A673 (cell line): ENCODE measurements at regions not wholly inside any gene's neighbourhood (a gene's known extent, or its start where the extent isn't known, plus 50 kb on each side); places are given as distances from the start of the nearest gene placed in this dataset.

Source experiments
- BruUV-seq: library from RNA; stranded (reverse); fragments of 400-500 nt; replicated peaks from 2 replicates; lab custom pipeline; 2021; lab: Mats Ljungman, UMichigan
- CTCF ChIA-PET: fragments of 300-600 bp; sonication (Branson Sonifier 250); formaldehyde crosslinking; loops from one replicate; lab custom pipeline; 2022; ENCODE audit warnings: antibody characterized with exemption; lab: Charles Lee
- POLR2A ChIA-PET: fragments of 300-600 bp; sonication (Branson Sonifier 250); formaldehyde crosslinking; loops from one replicate; lab custom pipeline; 2022; ENCODE audit warnings: antibody characterized with exemption; ENCODE audit not compliant: low non-redundant PET; lab: Charles Lee
- DNase-seq: peaks from one replicate; pipeline ENCODE4 v3.0.0-alpha.2; 2015; ENCODE audit warnings: low spot score
- H3K27ac ChIP-seq: fragments of 200-600 bp; sonication (generic); 2 replicates; pipeline ENCODE4 v1.5.1; 2016; ENCODE audit warnings: mixed run types, low read depth, mild to moderate bottlenecking, mixed read lengths, antibody characterized with exemption, low read length; ENCODE audit not compliant: poor library complexity, severe bottlenecking
- H3K27me3 ChIP-seq: fragments of 200-600 bp; sonication (generic); replicated peaks from 2 replicates; pipeline ENCODE4 v1.6.1; 2017; ENCODE audit warnings: mixed run types, low read depth, mild to moderate bottlenecking, mixed read lengths, antibody characterized with exemption, low read length; ENCODE audit not compliant: insufficient read depth, poor library complexity
- H3K36me3 ChIP-seq: fragments of 200-600 bp; sonication (generic); 2 replicates; pipeline ENCODE4 v1.6.1; 2016; ENCODE audit warnings: mixed run types, mild to moderate bottlenecking, mixed read lengths, antibody characterized with exemption, low read length; ENCODE audit not compliant: insufficient read depth, poor library complexity, severe bottlenecking
- H3K4me1 ChIP-seq: fragments of 200-600 bp; sonication (generic); 2 replicates; pipeline ENCODE4 v1.6.1; 2017; ENCODE audit warnings: mixed run types, mild to moderate bottlenecking, mixed read lengths, antibody characterized with exemption, low read length; ENCODE audit not compliant: insufficient read depth, poor library complexity, severe bottlenecking
- H3K4me3 ChIP-seq: fragments of 200-600 bp; sonication (generic); 2 replicates; pipeline ENCODE4 v1.5.1; 2016; ENCODE audit warnings: low read depth, mixed run types, mild to moderate bottlenecking, mixed read lengths, low read length; ENCODE audit not compliant: poor library complexity, severe bottlenecking
- H3K9me3 ChIP-seq: fragments of 200-600 bp; sonication (generic); 2 replicates; pipeline ENCODE4 v1.6.1; 2016; ENCODE audit warnings: mixed run types, low read depth, mild to moderate bottlenecking, mixed read lengths, antibody characterized with exemption, low read length; ENCODE audit not compliant: poor library complexity, severe bottlenecking
- CTCF ChIP-seq: fragments of 300-800, 200-600 bp; sonication (generic); conservative IDR thresholded peaks from 2 replicates; pipeline ENCODE4 v1.5.1; 2017; ENCODE audit warnings: low read depth, mild to moderate bottlenecking, antibody characterized with exemption, low read length, moderate library complexity, mixed read lengths
- EZH2 ChIP-seq: fragments of 200-600 bp; sonication (generic); IDR thresholded peaks from 2 replicates; pipeline ENCODE4 v1.6.1; 2017; ENCODE audit warnings: borderline replicate concordance, low read depth, mild to moderate bottlenecking, mixed read lengths, antibody characterized with exemption, low read length; ENCODE audit not compliant: poor library complexity, severe bottlenecking
- intact Hi-C: fragments of 100-400 bp; cut with micrococcal nuclease; formaldehyde crosslinking; loops from one replicate; pipeline ENCODE4 v1.10.0; 2022; ENCODE audit not compliant: unreplicated experiment

GRCh38 chr7:125683156-125683555, 753.5 kb upstream of the POT1 start:
- ChIA-PET CTCF (no interaction called here), POLR2A (no interaction called here)
- TF ChIP-seq CTCF (no peak), EZH2 (no peak)
- no peaks in the 10 kb centered on the region for H3K36me3 ChIP-seq
- no peak overlapping the region for H3K27ac ChIP-seq
- H3K9me3 ChIP-seq = no peaks in the 10 kb centered on the region
- intact Hi-C loops = no loop called here
- H3K4me3 ChIP-seq = no peak overlapping the region
- DNase-seq = no peak
- H3K4me1 ChIP-seq = no peaks in the 10 kb centered on the region
- no peaks in the 10 kb centered on the region for H3K27me3 ChIP-seq
- no TSS peak for BruUV-seq

DNA sequence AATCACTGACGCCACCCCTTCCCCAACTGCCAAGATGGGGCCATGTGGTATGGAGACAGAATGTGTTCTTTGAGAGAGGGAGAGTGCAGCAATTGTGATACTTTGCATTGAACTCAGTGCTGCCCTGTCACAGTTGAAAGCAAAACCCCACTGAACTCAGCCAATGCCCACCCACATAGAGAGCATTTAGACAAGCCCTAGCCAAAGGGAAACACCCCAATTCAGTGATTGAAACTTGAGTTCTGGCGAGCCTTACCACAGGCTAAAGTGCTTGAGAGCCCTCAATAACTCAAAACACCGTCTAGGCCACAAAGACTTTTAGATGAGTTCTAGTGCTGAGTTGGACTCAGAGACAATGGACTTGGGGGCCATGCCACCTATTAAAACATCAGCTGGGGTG, 751.9 kb upstream of the POT1 start:
- TF ChIP-seq EZH2 (no peak), CTCF (no peak)
- ChIA-PET CTCF (no interaction called here), POLR2A (no interaction called here)
- no peak overlapping the region for H3K4me3 ChIP-seq
- no peaks in the 10 kb centered on the region for H3K36me3 ChIP-seq
- no peaks in the 10 kb centered on the region for H3K9me3 ChIP-seq
- H3K27me3 ChIP-seq = no peaks in the 10 kb centered on the region
- H3K27ac ChIP-seq = no peak overlapping the region
- BruUV-seq = no TSS peak
- H3K4me1 ChIP-seq = no peaks in the 10 kb centered on the region
- intact Hi-C loops = no loop called here
- no peak for DNase-seq

DNA sequence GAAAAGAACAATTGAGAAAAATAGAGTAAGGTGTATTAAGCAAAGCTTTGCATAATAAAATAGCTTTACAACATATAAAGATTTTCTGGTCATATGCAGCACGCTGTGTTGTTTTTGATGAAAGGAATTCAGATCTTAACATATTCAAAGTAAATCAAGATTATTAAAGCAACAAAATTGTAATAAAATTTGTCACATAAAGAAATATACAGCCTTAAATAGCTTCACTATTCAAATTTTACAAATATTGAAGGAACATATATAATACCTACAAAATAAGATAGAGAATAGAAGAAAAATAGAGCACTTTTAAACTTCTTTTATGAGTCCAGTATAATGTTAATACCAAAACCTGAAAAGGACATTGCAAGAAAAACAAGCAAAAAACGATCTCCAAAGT, 749.1 kb upstream of the POT1 start:
- Histone ChIP-seq H3K4me3 (no peak overlapping the region), H3K27ac (no peak overlapping the region), H3K9me3 (no peaks in the 10 kb centered on the region), H3K27me3 (no peaks in the 10 kb centered on the region), H3K36me3 (no peaks in the 10 kb centered on the region), H3K4me1 (no peaks in the 10 kb centered on the region)
- ChIA-PET POLR2A (no interaction called here), CTCF (no interaction called here)
- intact Hi-C loops = no loop called here
- TF ChIP-seq CTCF (no peak), EZH2 (no peak)
- BruUV-seq = no TSS peak
- DNase-seq = no peak
